Caki2 (cell line): ENCODE measurements at regions not wholly inside any gene's neighbourhood (a gene's known extent, or its start where the extent isn't known, plus 50 kb on each side); places are given as distances from the start of the nearest gene placed in this dataset.
A peak's percentile ranks its signal among the peaks of the same experiment; 100 is the strongest.

Source experiments
- DNase-seq: peaks from one replicate; pipeline ENCODE4 v3.0.0-alpha.2; 2015; ENCODE audit warnings: low read depth
- in situ Hi-C: cut with HindIII; loops from 2 replicates; pipeline ENCODE4 v1.10.0; 2016; ENCODE audit warnings: low sequenced_read_pairs, low pct_unique_long_range_greater_than_20kb, mixed read lengths

GRCh38 chr20:48478806-48479585 is 348.8 kb downstream of the PREX1 start:
- no peak for DNase-seq
- in situ Hi-C loops: no loop called here

DNA sequence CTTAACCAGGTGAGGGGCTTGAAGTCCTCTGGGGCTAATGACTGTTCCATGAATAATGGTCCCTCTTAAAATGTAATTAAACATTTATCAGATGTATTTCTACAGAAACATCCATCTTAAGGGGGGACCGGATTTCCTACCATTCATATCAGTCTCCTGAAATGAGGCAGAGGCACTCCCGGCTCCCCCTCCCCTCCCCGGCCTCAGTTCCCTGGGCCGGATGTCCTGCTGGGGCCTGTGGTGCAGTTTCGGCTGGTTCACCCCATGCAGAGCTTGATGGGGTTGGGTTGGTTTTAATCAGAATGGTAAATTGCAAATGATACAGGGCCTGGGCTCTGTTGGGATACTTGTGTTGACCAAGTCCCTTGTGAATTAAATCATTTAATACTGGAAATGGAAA is 349.4 kb downstream of the PREX1 start:
- in situ Hi-C loops: no loop called here
- DNase-seq: no peak

DNA sequence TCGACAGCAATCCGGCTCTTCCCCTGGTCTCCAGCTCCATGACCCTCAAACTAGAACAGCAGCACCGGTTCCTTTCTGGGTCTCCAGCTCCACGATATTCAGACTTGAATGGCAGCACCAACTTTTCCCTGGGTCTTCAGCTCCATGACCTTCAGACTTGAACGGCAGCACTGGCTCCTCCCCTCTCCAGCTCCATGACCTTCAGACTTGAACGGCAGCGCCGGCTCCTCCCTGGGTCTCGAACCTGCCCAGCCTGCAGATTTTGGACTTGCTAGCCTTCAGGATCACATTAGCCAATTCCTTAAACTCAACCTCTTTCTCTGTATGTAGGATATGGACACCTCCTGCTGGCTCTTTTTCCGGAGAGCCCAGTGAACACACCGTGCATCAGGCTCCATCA is 350.9 kb downstream of the PREX1 start:
- in situ Hi-C loops: no loop called here
- no peak for DNase-seq

- in situ Hi-C loops: no loop called here
- DNase-seq: no peak
Observed at GRCh38 chr20:48474022-48474421, 353.8 kb downstream of the PREX1 start.

DNA sequence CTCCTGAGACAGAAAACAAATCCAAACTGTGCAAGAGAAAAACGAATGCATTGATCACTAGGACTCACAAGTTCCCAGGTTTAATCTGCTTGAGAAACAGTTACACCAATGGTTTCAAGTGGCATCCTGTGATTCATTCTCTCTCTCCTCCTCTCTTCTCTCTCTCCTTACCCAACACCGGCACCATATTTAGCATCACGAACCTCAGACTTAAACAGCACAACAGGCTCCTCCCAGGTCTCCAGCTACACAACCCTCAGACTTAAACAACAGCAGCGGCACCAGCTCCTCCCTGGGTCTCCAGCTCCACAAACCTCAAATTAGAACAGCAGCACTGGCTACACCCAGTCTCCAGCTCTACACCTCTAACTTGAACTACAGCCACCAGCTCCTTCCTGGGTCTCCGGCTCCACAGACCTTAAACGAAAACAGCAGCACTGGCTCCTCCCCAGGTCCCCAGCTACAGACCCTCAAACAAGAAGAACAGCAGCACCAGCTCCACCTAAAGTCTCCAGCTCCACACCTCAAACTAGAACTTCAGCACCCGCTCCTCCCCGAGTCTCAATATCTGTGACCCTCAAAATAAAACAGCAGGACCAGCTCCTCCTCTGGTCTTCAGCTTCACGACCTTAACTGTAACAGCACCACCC is 355.9 kb downstream of the PREX1 start:
- no peak for DNase-seq
- in situ Hi-C loops: no loop called here

- in situ Hi-C loops: no loop called here
- DNase-seq: no peak
Observed at GRCh38 chr20:48471176-48471575, 356.6 kb downstream of the PREX1 start.

- in situ Hi-C loops: no loop called here
Observed at GRCh38 chr20:48470141-48470540, 357.7 kb downstream of the PREX1 start.

GRCh38 chr20:48469026-48469425 is 358.8 kb downstream of the PREX1 start:
- no peak for DNase-seq
- in situ Hi-C loops: no loop called here

More at GRCh38 chr20:48470141-48470540, 357.7 kb downstream of the PREX1 start:
- DNase-seq: no peak

GRCh38 chr20:48468571-48468970 is 359.2 kb downstream of the PREX1 start:
- DNase-seq: no peak

GRCh38 chr20:48467622-48468021 is 360.2 kb downstream of the PREX1 start:
- in situ Hi-C loops: no loop called here
- peak; percentile 7 for DNase-seq

More at GRCh38 chr20:48468571-48468970, 359.2 kb downstream of the PREX1 start:
- in situ Hi-C loops: no loop called here

GRCh38 chr20:48465271-48465670 is 362.5 kb downstream of the PREX1 start:
- no peak for DNase-seq
- in situ Hi-C loops: no loop called here

DNA sequence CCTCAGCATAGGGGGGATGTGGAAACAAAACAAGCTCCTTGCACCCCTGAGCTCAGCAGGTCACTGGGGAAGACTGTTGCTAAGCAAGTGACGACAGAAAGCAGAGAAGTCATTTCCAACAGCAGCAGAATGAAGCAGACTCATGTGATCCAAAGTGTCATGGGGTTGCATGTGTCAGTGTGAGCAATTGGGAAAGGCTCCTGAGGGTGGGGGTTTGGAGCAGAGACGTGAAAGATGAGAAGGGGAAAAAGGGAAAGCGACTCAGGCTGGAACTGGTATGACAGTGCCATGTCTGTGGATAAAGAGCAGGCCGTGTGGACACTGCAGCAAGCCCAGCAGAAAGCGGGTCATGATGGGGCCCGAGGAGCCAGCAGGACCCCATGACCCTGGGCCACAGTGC is 363.9 kb downstream of the PREX1 start:
- peak; percentile 4 for DNase-seq

DNA sequence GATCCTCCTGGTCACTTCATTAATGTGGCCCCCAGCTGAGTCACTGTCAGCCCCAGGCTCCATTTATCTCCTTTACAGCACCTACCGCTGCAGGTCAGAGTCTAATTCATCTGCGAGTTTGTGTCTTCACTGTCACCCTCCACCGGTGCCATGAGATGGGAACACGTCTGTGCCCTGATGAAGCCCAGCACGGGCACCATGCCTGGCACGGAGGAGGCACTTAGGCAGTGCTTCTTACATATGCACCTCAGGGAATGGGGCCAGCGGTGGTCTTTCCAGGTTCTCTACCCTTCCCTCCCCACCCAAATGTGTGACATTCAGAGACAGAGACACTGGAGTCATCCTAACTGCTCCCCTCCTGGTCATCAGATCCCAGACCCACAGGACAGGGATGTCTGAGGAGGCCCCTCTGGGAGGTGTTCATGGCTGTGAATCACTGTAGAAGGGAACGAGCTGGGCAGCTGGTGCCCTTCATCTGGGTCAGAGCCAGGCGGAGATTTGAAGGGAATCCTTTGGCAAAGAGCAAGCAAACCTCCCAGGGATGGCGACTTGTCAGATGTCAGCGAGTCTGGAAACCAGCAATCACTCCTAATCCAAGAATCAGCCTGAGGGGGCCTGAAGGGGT is 364.6 kb downstream of the PREX1 start:
- no peak for DNase-seq
- in situ Hi-C loops: no loop called here

More for the DNA sequence above, 363.9 kb downstream of the PREX1 start:
- in situ Hi-C loops: no loop called here

DNA sequence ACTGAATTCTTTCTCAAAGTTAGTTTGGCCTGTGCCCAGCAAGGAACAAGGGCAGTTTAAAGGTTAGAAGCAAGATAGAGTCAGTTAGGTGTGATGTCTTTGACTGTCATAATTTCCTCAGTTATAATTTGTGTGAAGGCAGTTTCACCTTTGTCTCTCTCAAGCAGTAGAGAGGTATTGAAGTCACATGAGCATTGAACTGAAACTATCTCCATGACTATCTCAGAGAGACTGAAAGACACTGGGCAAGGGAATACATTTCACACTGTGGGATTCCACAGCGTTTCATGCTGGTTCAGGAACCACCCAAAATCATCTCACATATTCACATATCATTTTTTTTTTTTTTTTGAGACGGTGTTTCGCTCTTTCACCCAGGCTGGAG is 366.1 kb downstream of the PREX1 start:
- DNase-seq: no peak
- in situ Hi-C loops: no loop called here

- DNase-seq: no peak
- in situ Hi-C loops: no loop called here
Observed at GRCh38 chr20:48461091-48461734, 366.6 kb downstream of the PREX1 start.

DNA sequence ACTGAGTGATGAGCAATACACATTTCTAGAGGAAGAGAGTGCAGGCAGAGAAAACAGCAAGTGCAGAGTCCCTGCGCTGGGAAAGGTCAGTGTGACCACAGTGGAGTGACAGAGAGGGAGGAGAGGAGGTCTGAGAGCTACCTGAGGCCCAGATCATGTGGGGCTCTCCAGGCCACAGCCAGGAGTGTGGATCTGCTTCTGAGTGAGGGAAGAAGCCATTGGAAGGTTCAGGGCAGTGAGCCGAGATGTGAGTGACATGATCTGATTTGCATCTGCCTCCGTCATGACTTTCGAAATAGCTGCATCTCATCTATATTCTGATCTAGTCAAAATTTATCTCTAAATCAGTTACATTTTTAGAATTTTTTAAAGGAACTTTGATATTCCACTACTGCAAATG is 367.1 kb downstream of the PREX1 start:
- DNase-seq: no peak
- in situ Hi-C loops: no loop called here

DNA sequence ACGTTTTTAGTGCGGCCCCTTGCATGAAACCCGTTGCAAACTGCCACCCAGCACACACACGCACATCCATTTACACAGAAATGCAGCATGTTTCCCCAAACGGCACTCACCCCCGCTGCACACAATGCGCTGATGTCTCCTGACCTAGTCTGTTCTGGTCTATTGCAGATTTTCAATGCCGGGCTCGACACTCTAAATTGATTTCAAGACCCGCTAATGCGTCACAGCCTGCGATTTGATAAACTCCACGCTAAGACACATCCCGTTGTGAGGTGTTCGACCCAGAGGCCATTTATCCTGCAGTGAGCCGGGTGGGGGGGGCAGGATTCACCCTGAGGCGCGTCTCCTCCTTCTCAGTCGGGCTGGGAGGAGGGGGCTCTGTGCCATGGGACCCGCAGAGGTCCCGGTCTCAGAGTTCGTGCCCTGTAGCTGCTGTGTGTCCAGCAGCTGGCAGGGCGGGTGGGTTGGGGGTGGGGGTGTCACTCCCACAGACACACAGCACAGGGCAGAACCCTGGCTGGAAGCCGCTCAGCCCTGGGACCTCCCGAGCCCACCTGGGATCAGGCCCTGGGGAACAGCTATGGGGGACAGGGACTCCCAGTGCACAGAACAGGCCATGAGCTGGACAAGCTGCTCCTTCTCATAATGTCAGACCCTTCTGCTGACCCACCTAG is 367.9 kb downstream of the PREX1 start:
- in situ Hi-C loops: no loop called here
- no peak for DNase-seq

DNA sequence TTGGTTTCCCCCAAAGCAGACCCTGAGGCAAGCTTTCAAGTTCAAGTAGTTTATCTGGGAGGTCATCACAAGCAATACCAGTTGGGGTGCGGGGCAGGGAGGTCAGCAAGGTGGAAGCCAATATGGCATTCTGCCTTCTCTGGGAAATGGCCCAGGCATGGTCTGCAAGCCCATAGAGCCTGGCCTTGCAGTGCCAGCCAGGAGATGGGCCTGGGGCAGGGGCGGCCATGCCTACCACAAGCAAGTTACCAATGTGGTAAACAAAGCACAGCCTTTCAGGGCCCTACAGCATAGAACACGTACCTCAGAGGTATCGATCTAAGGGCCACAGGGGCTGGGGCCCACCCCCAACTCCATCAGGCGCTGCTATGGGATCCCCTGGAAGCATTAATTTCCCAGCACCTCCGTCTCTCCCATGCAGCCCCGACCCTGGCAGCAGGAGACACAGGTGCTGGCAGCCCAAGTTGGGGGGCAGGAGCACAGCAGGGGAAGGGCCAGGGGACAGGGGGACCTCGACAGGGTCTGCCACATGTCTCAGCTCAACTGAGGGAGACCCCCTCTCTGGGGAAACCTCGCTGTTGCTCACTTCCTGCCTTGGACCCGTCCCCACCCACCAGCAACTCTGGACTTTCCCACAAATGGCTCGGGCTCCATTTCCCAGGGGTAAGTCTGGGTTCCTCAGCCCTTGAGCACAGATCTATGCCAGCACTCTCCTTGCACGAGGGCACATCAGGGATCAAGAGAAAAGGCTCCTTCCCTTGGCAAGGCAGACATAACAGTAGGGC is 369.0 kb downstream of the PREX1 start:
- in situ Hi-C loops: no loop called here

More for the DNA sequence above, 369.0 kb downstream of the PREX1 start:
- DNase-seq: no peak
